ENCODE measurements at regions not wholly inside any gene's neighbourhood (a gene's known extent, or its start where the extent isn't known, plus 50 kb on each side); places are given as distances from the start of the nearest gene placed in this dataset.

- no peak for DNase-seq
Measured at GRCh38 chr4:123031664-123032063, 109.3 kb upstream of the NUDT6 start.

- no peak for DNase-seq
Measured at GRCh38 chr4:123034023-123034422, 111.6 kb upstream of the NUDT6 start.

- DNase-seq = no peak
Measured at GRCh38 chr4:123035239-123035638, 112.8 kb upstream of the NUDT6 start.

- DNase-seq = no peak
Measured at GRCh38 chr4:123037804-123038203, 115.4 kb upstream of the NUDT6 start.

- DNase-seq = no peak
Measured at GRCh38 chr4:123042095-123042494, 119.7 kb upstream of the NUDT6 start.

- DNase-seq = no peak
Measured at GRCh38 chr4:123043013-123043412, 120.6 kb upstream of the NUDT6 start.

- DNase-seq = no peak
Measured at GRCh38 chr4:123043793-123044425, 121.5 kb upstream of the NUDT6 start.

GRCh38 chr4:123046096-123046495, 123.7 kb upstream of the NUDT6 start:
- DNase-seq = no peak

GRCh38 chr4:123050018-123050417, 127.6 kb upstream of the NUDT6 start:
- no peak for DNase-seq

GRCh38 chr4:123052007-123052406, 129.6 kb upstream of the NUDT6 start:
- no peak for DNase-seq

GRCh38 chr4:123055943-123056342, 133.5 kb upstream of the NUDT6 start:
- no peak for DNase-seq

GRCh38 chr4:123060039-123060770, 137.8 kb upstream of the NUDT6 start:
- DNase-seq = no peak

- no peak for DNase-seq
Measured at GRCh38 chr4:123064390-123064789, 142.0 kb upstream of the NUDT6 start.

GRCh38 chr4:123068081-123068480, 145.7 kb upstream of the NUDT6 start:
- DNase-seq = no peak

- DNase-seq = no peak
Measured at GRCh38 chr4:123072060-123072459, 149.7 kb upstream of the NUDT6 start.

- DNase-seq = no peak
Measured at GRCh38 chr4:123073650-123074049, 151.3 kb upstream of the NUDT6 start.

GRCh38 chr4:123077330-123077729, 154.9 kb upstream of the NUDT6 start:
- no peak for DNase-seq

- no peak for DNase-seq
Measured at GRCh38 chr4:123081971-123082370, 159.6 kb upstream of the NUDT6 start.

GRCh38 chr4:123083646-123084045, 161.2 kb upstream of the NUDT6 start:
- no peak for DNase-seq

GRCh38 chr4:123088501-123088900, 166.1 kb upstream of the NUDT6 start:
- no peak for DNase-seq

GRCh38 chr4:123090886-123091285, 168.5 kb upstream of the NUDT6 start:
- DNase-seq = no peak

GRCh38 chr4:123092586-123092985, 170.2 kb upstream of the NUDT6 start:
- DNase-seq = no peak

- no peak for DNase-seq
Measured at GRCh38 chr4:123093236-123093635, 170.8 kb upstream of the NUDT6 start.

GRCh38 chr4:123096038-123096437, 173.6 kb upstream of the NUDT6 start:
- no peak for DNase-seq
